ENCODE measurements at regions not wholly inside any gene's neighbourhood (a gene's known extent, or its start where the extent isn't known, plus 50 kb on each side); places are given as distances from the start of the nearest gene placed in this dataset.

GRCh38 chr7:16999541-17000267 is 117.9 kb upstream of the AGR3 start:
- H3K9me2 ChIP-seq (replicated peaks; ENCODE audit: insufficient read depth, low read length), result no peaks in the 10 kb centered on the region
- no peak overlapping the region for H3K4me2 ChIP-seq (ENCODE audit: low read depth, low read length, poor library complexity, severe bottlenecking)
- no peak overlapping the region for H3K27ac ChIP-seq (ENCODE audit: low read depth, low read length)
- no peak overlapping the region for H3K9ac ChIP-seq (ENCODE audit: low read length)
- TF ChIP-seq CTCF (IDR thresholded peaks at IDR 0.05; ENCODE audit: insufficient read depth, low read length, poor library complexity, severe bottlenecking) (no peak), EZH2phosphoT487 (conservative IDR thresholded peaks at IDR 0.05; ENCODE audit: low read length) (no peak)
- H3K4me3 ChIP-seq (ENCODE audit: insufficient read depth, low read length, poor library complexity, severe bottlenecking), result no peak overlapping the region
- no peaks in the 10 kb centered on the region for H3K36me3 ChIP-seq (ENCODE audit: low read length)
- no peaks in the 10 kb centered on the region for H3K9me3 ChIP-seq (ENCODE audit: insufficient read depth, low read length)
- no peak overlapping the region for H2AFZ ChIP-seq (ENCODE audit: low read depth, low read length, severe bottlenecking)
- no peaks in the 10 kb centered on the region for H3K79me2 ChIP-seq (ENCODE audit: insufficient read depth, low read length)
- H3K27me3 ChIP-seq (ENCODE audit: low read length), result no peaks in the 10 kb centered on the region
- no peaks in the 10 kb centered on the region for H3F3A ChIP-seq (ENCODE audit: insufficient read depth)
- H4K20me1 ChIP-seq (ENCODE audit: low read depth, low read length), result no peaks in the 10 kb centered on the region

- Histone ChIP-seq H3K27me3 (ENCODE audit: low read length) (no peaks in the 10 kb centered on the region), H2AFZ (ENCODE audit: low read depth, low read length, severe bottlenecking) (no peak overlapping the region), H3K9me2 (replicated peaks; ENCODE audit: insufficient read depth, low read length) (no peaks in the 10 kb centered on the region), H3K36me3 (ENCODE audit: low read length) (no peaks in the 10 kb centered on the region), H3K27ac (ENCODE audit: low read depth, low read length) (no peak overlapping the region), H3K9ac (ENCODE audit: low read length) (no peak overlapping the region), H3K4me3 (ENCODE audit: insufficient read depth, low read length, poor library complexity, severe bottlenecking) (no peak overlapping the region), H3F3A (ENCODE audit: insufficient read depth) (no peaks in the 10 kb centered on the region), H3K79me2 (ENCODE audit: insufficient read depth, low read length) (no peaks in the 10 kb centered on the region), H4K20me1 (ENCODE audit: low read depth, low read length) (no peaks in the 10 kb centered on the region), H3K9me3 (ENCODE audit: insufficient read depth, low read length) (no peaks in the 10 kb centered on the region), H3K4me2 (ENCODE audit: low read depth, low read length, poor library complexity, severe bottlenecking) (no peak overlapping the region)
- TF ChIP-seq EZH2phosphoT487 (conservative IDR thresholded peaks at IDR 0.05; ENCODE audit: low read length) (no peak), CTCF (IDR thresholded peaks at IDR 0.05; ENCODE audit: insufficient read depth, low read length, poor library complexity, severe bottlenecking) (no peak)
Measured at GRCh38 chr7:17005271-17005670, 123.5 kb upstream of the AGR3 start.

GRCh38 chr7:17007841-17008240 is 126.1 kb upstream of the AGR3 start:
- H3K9me2 ChIP-seq (replicated peaks; ENCODE audit: insufficient read depth, low read length), result no peaks in the 10 kb centered on the region
- H3F3A ChIP-seq (ENCODE audit: insufficient read depth), result no peaks in the 10 kb centered on the region
- no peaks in the 10 kb centered on the region for H3K79me2 ChIP-seq (ENCODE audit: insufficient read depth, low read length)
- no peak overlapping the region for H3K27ac ChIP-seq (ENCODE audit: low read depth, low read length)
- H3K4me3 ChIP-seq (ENCODE audit: insufficient read depth, low read length, poor library complexity, severe bottlenecking), result no peak overlapping the region
- no peaks in the 10 kb centered on the region for H4K20me1 ChIP-seq (ENCODE audit: low read depth, low read length)
- no peak overlapping the region for H3K9ac ChIP-seq (ENCODE audit: low read length)
- no peak for TF ChIP-seq CTCF (IDR thresholded peaks at IDR 0.05; ENCODE audit: insufficient read depth, low read length, poor library complexity, severe bottlenecking)
- no peak for TF ChIP-seq EZH2phosphoT487 (conservative IDR thresholded peaks at IDR 0.05; ENCODE audit: low read length)
- no peaks in the 10 kb centered on the region for H3K36me3 ChIP-seq (ENCODE audit: low read length)
- H3K27me3 ChIP-seq (ENCODE audit: low read length), result no peaks in the 10 kb centered on the region
- H2AFZ ChIP-seq (ENCODE audit: low read depth, low read length, severe bottlenecking), result no peak overlapping the region
- no peaks in the 10 kb centered on the region for H3K9me3 ChIP-seq (ENCODE audit: insufficient read depth, low read length)
- no peak overlapping the region for H3K4me2 ChIP-seq (ENCODE audit: low read depth, low read length, poor library complexity, severe bottlenecking)
